Neuronal stem cell (in vitro differentiated cells): ENCODE measurements at regions not wholly inside any gene's neighbourhood (a gene's known extent, or its start where the extent isn't known, plus 50 kb on each side); places are given as distances from the start of the nearest gene placed in this dataset.
A peak's percentile ranks its signal among the peaks of the same experiment; 100 is the strongest.

Experiments
- DNase-seq: peaks from one replicate; pipeline ENCODE4 v3.0.0-alpha.2; 2013; ENCODE audit warnings: low spot score
- H2AFZ ChIP-seq: one replicate; pipeline ENCODE4 v1.6.1; 2013; ENCODE audit warnings: mild to moderate bottlenecking, low read length, inconsistent platforms
- H2AK5ac ChIP-seq: 2 replicates; pipeline ENCODE4 v1.6.1; 2013; ENCODE audit warnings: low read depth, mild to moderate bottlenecking, inconsistent platforms, low read length, moderate library complexity, mixed read lengths
- H2BK120ac ChIP-seq: 2 replicates; pipeline ENCODE4 v1.6.1; 2013; ENCODE audit warnings: low read depth, mild to moderate bottlenecking, inconsistent platforms, low read length, moderate library complexity, mixed read lengths
- H2BK12ac ChIP-seq: one replicate; pipeline ENCODE4 v1.6.1; 2013; ENCODE audit warnings: low read length, inconsistent platforms
- H2BK15ac ChIP-seq: 2 replicates; pipeline ENCODE4 v1.6.1; 2013; ENCODE audit warnings: mild to moderate bottlenecking, low read length, inconsistent platforms, mixed read lengths
- H2BK5ac ChIP-seq: one replicate; pipeline ENCODE4 v1.6.1; 2013; ENCODE audit warnings: inconsistent platforms, mild to moderate bottlenecking, low read length, moderate library complexity
- H3K14ac ChIP-seq: one replicate; pipeline ENCODE4 v1.6.1; 2013; ENCODE audit warnings: low read length, inconsistent platforms
- H3K18ac ChIP-seq: 2 replicates; pipeline ENCODE4 v1.6.1; 2013; ENCODE audit warnings: low read length, inconsistent platforms
- H3K23ac ChIP-seq: 2 replicates; pipeline ENCODE4 v1.6.1; 2013; ENCODE audit warnings: low read depth, mild to moderate bottlenecking, mixed read lengths, low read length, inconsistent platforms; ENCODE audit not compliant: poor library complexity
- H3K27ac ChIP-seq: replicated peaks from 3 replicates; pipeline ENCODE4 v1.5.1; 2013; ENCODE audit warnings: low read length, inconsistent platforms
- H3K27me3 ChIP-seq, 3 experiments: 2 replicates each; pipeline ENCODE4 v1.6.1; 2013; ENCODE audit warnings: low read length in 3 of 3, mild to moderate bottlenecking in 2 of 3, inconsistent platforms in 1 of 3, low read depth in 1 of 3, mixed read lengths in 1 of 3, moderate library complexity in 1 of 3; ENCODE audit not compliant: control insufficient read depth in 3 of 3, insufficient read depth in 3 of 3
- H3K36me3 ChIP-seq, 2 donors: replicated peaks in 1 of 2; 2 replicates each; pipeline ENCODE4 v1.6.1; 2013; ENCODE audit warnings: low read length in 2 of 2; ENCODE audit not compliant: control insufficient read depth in 2 of 2, insufficient read depth in 2 of 2
- H3K4ac ChIP-seq: 2 replicates; pipeline ENCODE4 v1.6.1; 2013; ENCODE audit warnings: inconsistent platforms, mild to moderate bottlenecking, low read length, moderate library complexity
- H3K4me1 ChIP-seq, 2 donors: 1 replicate in 1 of 2; 2 replicates in 1 of 2; pipeline ENCODE4 v1.6.1; 2013; ENCODE audit warnings: low read length in 2 of 2, low read depth in 1 of 2; ENCODE audit not compliant: control insufficient read depth in 2 of 2, insufficient read depth in 1 of 2
- H3K4me2 ChIP-seq: one replicate; pipeline ENCODE4 v1.6.1; 2013; ENCODE audit warnings: mild to moderate bottlenecking, low read length, inconsistent platforms; ENCODE audit not compliant: insufficient read depth, poor library complexity, severe bottlenecking
- H3K4me3 ChIP-seq, 2 donors: 2 replicates each; pipeline ENCODE4 v1.5.1; 2013; ENCODE audit warnings: low read length in 2 of 2, mild to moderate bottlenecking in 2 of 2, inconsistent platforms in 1 of 2, moderate library complexity in 1 of 2
- H3K79me1 ChIP-seq: one replicate; pipeline ENCODE4 v1.6.1; 2013; ENCODE audit warnings: low read depth, mild to moderate bottlenecking, inconsistent platforms, low read length, moderate library complexity
- H3K9ac ChIP-seq: one replicate; pipeline ENCODE4 v1.6.1; 2013; ENCODE audit warnings: mild to moderate bottlenecking, low read depth, low read length, inconsistent platforms; ENCODE audit not compliant: poor library complexity
- H3K9me3 ChIP-seq, 2 donors: replicated peaks in 1 of 2; 2 replicates each; pipeline versions ENCODE3 to v1.6.1; 2013; ENCODE audit warnings: low read length in 2 of 2, mild to moderate bottlenecking in 2 of 2, inconsistent platforms in 1 of 2, low read depth in 1 of 2, mixed read lengths in 1 of 2, moderate library complexity in 1 of 2; ENCODE audit not compliant: control insufficient read depth in 2 of 2, insufficient read depth in 1 of 2
- H4K8ac ChIP-seq: one replicate; pipeline ENCODE4 v1.6.1; 2013; ENCODE audit warnings: low read depth, mild to moderate bottlenecking, inconsistent platforms, low read length, moderate library complexity
- H4K91ac ChIP-seq: one replicate; pipeline ENCODE4 v1.6.1; 2013; ENCODE audit warnings: low read length, low read depth, mild to moderate bottlenecking, inconsistent platforms; ENCODE audit not compliant: poor library complexity
- WGBS, 2 donors: extraction: QIAGEN DNeasy Blood & Tissue Kit; methylation state at CpG; one replicate each; pipeline ENCODE4 v1.1.7; 2013; ENCODE audit warnings: missing lambda C conversion rate in 2 of 2, mixed read lengths in 1 of 2; ENCODE audit not compliant: insufficient read length in 2 of 2, insufficient replicate concordance in 1 of 2; ENCODE audit errors: extremely low coverage in 2 of 2; 5-methylcytosine and 5-hydroxymethylcytosine counted together

DNA sequence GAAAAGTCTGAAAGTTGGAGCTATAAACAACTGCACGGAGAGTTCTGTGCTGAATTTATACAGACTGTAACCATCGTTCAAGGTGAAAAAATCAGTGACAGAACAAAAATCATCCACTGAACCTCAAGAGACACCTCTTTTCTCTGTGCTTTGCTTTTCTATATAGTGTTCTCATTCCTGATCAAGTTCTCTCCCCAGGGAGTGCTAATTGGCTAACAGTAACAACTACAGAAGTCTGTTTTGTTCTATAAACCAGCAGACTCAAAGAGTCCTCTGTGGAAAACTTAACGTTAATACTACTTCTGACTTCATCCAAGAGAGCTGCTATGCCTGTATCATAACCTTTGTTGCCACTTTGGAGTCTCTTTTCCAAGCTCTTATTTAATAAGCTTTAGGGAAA, 1388.3 kb upstream of the C9orf72 start:
- no peaks in the 10 kb centered on the region for H3K79me1 ChIP-seq
- no peak overlapping the region for H3K27ac ChIP-seq
- no peak for DNase-seq
- no peak overlapping the region for H3K18ac ChIP-seq
- no peak overlapping the region for H4K91ac ChIP-seq
- H2AK5ac ChIP-seq, result no peak overlapping the region
- H3K4ac ChIP-seq, result no peak overlapping the region
- no peak overlapping the region for H2BK120ac ChIP-seq
- H2BK12ac ChIP-seq, result no peak overlapping the region
- H3K36me3 ChIP-seq, result no peaks in the 10 kb centered on the region
- H2AFZ ChIP-seq, result peak overlapping the region; percentile 17
- H3K4me1 ChIP-seq, result no peaks in the 10 kb centered on the region
- no peak overlapping the region for H3K9ac ChIP-seq
- H3K23ac ChIP-seq, result no peak overlapping the region
- H3K4me3 ChIP-seq, result no peak overlapping the region
- no peak overlapping the region for H2BK5ac ChIP-seq
- H4K8ac ChIP-seq, result no peak overlapping the region
- H3K4me2 ChIP-seq, result no peak overlapping the region
- H3K27me3 ChIP-seq, result no peaks in the 10 kb centered on the region
- no peak overlapping the region for H2BK15ac ChIP-seq
- no CpG with 5 or more reads among the region's 3 CpGs for WGBS, 2 donors
- H3K9me3 ChIP-seq, result no peaks in the 10 kb centered on the region
- no peak overlapping the region for H3K14ac ChIP-seq

DNA sequence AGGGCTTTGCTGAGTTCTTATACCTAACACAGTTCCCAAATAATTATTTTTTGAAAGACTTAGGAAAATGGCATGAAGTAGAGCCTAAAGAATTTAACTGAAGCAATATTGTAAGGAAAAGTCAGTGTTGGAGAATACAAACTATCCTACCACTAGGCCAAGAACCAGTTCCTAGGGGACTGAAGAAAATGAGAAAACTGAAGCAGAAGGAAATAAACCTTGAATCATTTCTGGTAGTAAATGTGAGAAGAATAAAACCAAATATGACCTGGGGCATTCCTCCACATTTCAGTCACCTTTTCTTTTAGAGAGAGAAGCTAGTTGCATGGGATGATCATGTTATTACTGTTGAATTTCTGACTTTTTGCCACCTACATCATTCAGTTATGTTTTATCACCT, 1393.9 kb upstream of the C9orf72 start:
- no peak for DNase-seq
- H3K4me2 ChIP-seq, result no peak overlapping the region
- no peaks in the 10 kb centered on the region for H3K27me3 ChIP-seq
- H3K36me3 ChIP-seq, result no peaks in the 10 kb centered on the region
- H2AK5ac ChIP-seq, result no peak overlapping the region
- no peak overlapping the region for H3K14ac ChIP-seq
- no peak overlapping the region for H3K18ac ChIP-seq
- no peak overlapping the region for H2BK15ac ChIP-seq
- H2BK120ac ChIP-seq, result no peak overlapping the region
- H3K4me3 ChIP-seq, result no peak overlapping the region
- H2AFZ ChIP-seq, result no peak overlapping the region
- H2BK5ac ChIP-seq, result no peak overlapping the region
- H3K4ac ChIP-seq, result no peak overlapping the region
- no peaks in the 10 kb centered on the region for H3K4me1 ChIP-seq
- H3K27ac ChIP-seq, result no peak overlapping the region
- no peak overlapping the region for H4K91ac ChIP-seq
- H3K79me1 ChIP-seq, result no peaks in the 10 kb centered on the region
- H3K9ac ChIP-seq, result no peak overlapping the region
- H3K23ac ChIP-seq, result no peak overlapping the region
- H4K8ac ChIP-seq, result no peak overlapping the region
- H2BK12ac ChIP-seq, result no peak overlapping the region
- H3K9me3 ChIP-seq, result no peaks in the 10 kb centered on the region

DNA sequence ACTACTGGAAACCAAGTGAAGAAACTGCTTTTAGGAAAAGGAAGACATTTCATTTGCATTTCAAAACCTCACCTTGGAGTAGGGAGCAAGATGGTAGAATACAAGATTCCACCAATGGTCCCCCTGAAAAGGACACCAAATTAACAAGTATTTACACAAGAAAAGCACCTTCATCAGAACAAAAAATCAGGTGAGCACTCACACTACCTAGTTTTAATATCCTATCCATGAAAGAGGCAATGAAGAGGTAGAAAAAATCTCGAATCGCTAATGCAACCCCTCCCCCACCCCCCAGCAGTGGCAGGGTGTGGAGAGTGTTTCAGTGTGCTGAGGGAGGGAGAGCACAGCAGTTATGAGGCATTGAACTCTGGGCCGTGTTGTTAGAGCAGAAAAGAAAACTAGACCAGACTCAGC, 1397.0 kb upstream of the C9orf72 start:
- H3K14ac ChIP-seq, result no peak overlapping the region
- H2AFZ ChIP-seq, result peak overlapping the region; percentile 25
- no CpG with 5 or more reads among the region's 3 CpGs for WGBS, 2 donors
- no peak overlapping the region for H2BK120ac ChIP-seq
- no peak overlapping the region for H3K4me2 ChIP-seq
- H3K23ac ChIP-seq, result no peak overlapping the region
- no peaks in the 10 kb centered on the region for H3K79me1 ChIP-seq
- no peak overlapping the region for H3K9ac ChIP-seq
- no peak overlapping the region for H3K4me3 ChIP-seq
- no peak overlapping the region for H3K4ac ChIP-seq
- no peak overlapping the region for H2BK5ac ChIP-seq
- H4K8ac ChIP-seq, result no peak overlapping the region
- no peak overlapping the region for H4K91ac ChIP-seq
- H2BK12ac ChIP-seq, result no peak overlapping the region
- no peaks in the 10 kb centered on the region for H3K4me1 ChIP-seq
- H2AK5ac ChIP-seq, result no peak overlapping the region
- no peaks in the 10 kb centered on the region for H3K9me3 ChIP-seq
- no peak overlapping the region for H2BK15ac ChIP-seq
- H3K36me3 ChIP-seq, result no peaks in the 10 kb centered on the region
- H3K27ac ChIP-seq, result no peak overlapping the region
- no peak for DNase-seq
- H3K27me3 ChIP-seq, result no peaks in the 10 kb centered on the region
- H3K18ac ChIP-seq, result no peak overlapping the region

DNA sequence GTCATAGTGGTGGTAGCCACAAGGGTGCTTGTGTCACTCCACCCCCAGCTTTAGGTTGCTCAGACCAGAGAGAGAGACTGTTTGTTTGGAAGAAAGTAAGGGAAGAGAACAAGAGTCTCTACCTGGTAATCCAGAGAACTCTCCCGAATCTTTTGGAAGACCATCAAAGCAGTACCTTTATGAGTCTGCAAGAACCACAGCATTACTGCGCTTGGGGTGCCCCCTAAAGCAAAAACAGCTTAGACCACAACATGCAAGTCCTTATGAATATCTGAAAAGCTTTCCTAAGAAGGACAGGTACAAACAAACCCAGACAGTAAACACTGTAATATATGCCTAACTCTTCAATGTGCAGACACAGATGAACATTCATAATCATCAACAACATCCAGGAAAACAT, 1398.6 kb upstream of the C9orf72 start:
- Histone ChIP-seq H3K4me3 (no peak overlapping the region), H3K18ac (no peak overlapping the region), H4K91ac (no peak overlapping the region), H3K14ac (no peak overlapping the region), H2AFZ (no peak overlapping the region), H3K4me1 (no peaks in the 10 kb centered on the region), H3K23ac (no peak overlapping the region), H3K4me2 (no peak overlapping the region), H3K27me3 (no peaks in the 10 kb centered on the region), H2BK5ac (no peak overlapping the region), H2AK5ac (no peak overlapping the region), H3K27ac (no peak overlapping the region), H2BK12ac (no peak overlapping the region), H3K9me3 (no peaks in the 10 kb centered on the region), H3K36me3 (no peaks in the 10 kb centered on the region), H3K9ac (no peak overlapping the region), H3K79me1 (no peaks in the 10 kb centered on the region), H2BK15ac (no peak overlapping the region), H3K4ac (no peak overlapping the region), H4K8ac (no peak overlapping the region), H2BK120ac (no peak overlapping the region)
- no peak for DNase-seq
- WGBS, 2 donors, result no CpG with 5 or more reads among the region's 2 CpGs
